AG04449 (cell line): ENCODE measurements at regions not wholly inside any gene's neighbourhood (a gene's known extent, or its start where the extent isn't known, plus 50 kb on each side); places are given as distances from the start of the nearest gene placed in this dataset.

ENCODE experiments used
- CTCF ChIA-PET: fragments of 350-600 bp; formaldehyde crosslinking; extraction: SDS; loops from one replicate; lab custom pipeline; 2021; ENCODE audit warnings: antibody characterized with exemption; lab: Yijun Ruan, JAX
- POLR2A ChIA-PET: fragments of 400-600, 350-600 bp; formaldehyde crosslinking; extraction: SDS; loops from one replicate; lab custom pipeline; 2020; ENCODE audit warnings: antibody characterized with exemption, inconsistent platforms; lab: Yijun Ruan, JAX
- DNase-seq: peaks from one replicate; pipeline ENCODE4 v3.0.0-alpha.2; 2010; ENCODE audit warnings: low read depth, low spot score
- H3K4me3 ChIP-seq: 2 replicates; pipeline ENCODE4 v1.5.1; 2011; ENCODE audit warnings: low read depth, mild to moderate bottlenecking, control low read depth, low read length
- TF ChIP-seq, protein P1 (sequence below): IDR thresholded peaks from one replicate; pipeline ENCODE4 v1.5.1; 2011; ENCODE audit warnings: mild to moderate bottlenecking, moderate library complexity, low read length, control low read depth, inconsistent platforms; ENCODE audit not compliant: insufficient read depth; ENCODE audit errors: missing control alignments

- no peak overlapping the region for H3K4me3 ChIP-seq
- no peak for DNase-seq
- ChIA-PET POLR2A (no interaction called here), CTCF (interaction anchor here (5.1 kb wide), 1 partner anchor 29 kb away, joined by 21 read pairs; no protein-coding TSS in a partner anchor)
- TF ChIP-seq, protein P1, sequence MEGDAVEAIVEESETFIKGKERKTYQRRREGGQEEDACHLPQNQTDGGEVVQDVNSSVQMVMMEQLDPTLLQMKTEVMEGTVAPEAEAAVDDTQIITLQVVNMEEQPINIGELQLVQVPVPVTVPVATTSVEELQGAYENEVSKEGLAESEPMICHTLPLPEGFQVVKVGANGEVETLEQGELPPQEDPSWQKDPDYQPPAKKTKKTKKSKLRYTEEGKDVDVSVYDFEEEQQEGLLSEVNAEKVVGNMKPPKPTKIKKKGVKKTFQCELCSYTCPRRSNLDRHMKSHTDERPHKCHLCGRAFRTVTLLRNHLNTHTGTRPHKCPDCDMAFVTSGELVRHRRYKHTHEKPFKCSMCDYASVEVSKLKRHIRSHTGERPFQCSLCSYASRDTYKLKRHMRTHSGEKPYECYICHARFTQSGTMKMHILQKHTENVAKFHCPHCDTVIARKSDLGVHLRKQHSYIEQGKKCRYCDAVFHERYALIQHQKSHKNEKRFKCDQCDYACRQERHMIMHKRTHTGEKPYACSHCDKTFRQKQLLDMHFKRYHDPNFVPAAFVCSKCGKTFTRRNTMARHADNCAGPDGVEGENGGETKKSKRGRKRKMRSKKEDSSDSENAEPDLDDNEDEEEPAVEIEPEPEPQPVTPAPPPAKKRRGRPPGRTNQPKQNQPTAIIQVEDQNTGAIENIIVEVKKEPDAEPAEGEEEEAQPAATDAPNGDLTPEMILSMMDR: no peak
Measured at GRCh38 chr18:63046375-63046774, 273.2 kb downstream of the BCL2 start.

DNA sequence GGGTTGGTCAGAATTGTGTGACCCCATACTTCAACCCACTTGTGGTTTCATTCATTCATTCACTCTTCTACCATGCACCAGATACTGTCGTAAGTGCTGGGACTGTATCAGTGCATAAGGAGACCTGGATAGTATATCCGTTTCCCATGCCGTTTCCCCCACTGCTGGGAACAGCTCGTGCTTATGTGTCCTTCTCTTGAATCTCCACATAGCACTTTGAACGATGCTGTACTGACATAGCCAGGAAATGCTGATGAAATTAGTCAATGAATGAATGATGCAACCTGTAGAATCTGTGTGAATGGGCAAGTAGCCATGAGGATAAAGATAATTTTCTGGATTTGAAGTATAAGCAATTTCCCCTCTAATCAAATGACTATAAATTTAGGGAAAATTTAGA is 276.1 kb downstream of the BCL2 start:
- DNase-seq: no peak
- H3K4me3 ChIP-seq: no peak overlapping the region
- CTCF ChIA-PET: interaction anchor here (5.1 kb wide), 1 partner anchor 26 kb away, joined by 21 read pairs; no protein-coding TSS in a partner anchor
- TF ChIP-seq, protein P1: no peak
- POLR2A ChIA-PET: no interaction called here

DNA sequence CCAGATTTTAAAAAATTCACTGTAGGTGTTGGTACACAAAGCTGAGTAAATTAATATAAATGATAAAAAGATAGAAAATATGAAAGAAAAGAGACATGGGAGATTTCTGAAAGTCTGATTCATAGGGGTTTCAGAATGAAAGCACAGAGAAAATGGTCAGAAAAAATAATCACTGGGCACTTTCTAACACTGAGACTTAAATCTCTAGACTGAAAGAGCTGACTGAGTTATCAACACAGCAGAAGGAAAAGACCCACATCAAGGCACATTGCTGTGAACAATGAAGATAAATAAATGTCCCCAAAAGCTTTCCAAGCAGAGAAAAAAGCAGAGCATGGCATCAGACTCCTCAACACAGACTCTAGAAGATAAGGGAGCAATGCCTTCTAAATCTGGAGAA is 277.2 kb downstream of the BCL2 start:
- no peak for DNase-seq
- no peak overlapping the region for H3K4me3 ChIP-seq
- TF ChIP-seq, protein P1: no peak
- ChIA-PET CTCF (interaction anchor here (0.7 to 5.1 kb wide), 2 partner anchors 25 to 68 kb away, joined by 4 to 21 read pairs; no protein-coding TSS in a partner anchor), POLR2A (no interaction called here)

DNA sequence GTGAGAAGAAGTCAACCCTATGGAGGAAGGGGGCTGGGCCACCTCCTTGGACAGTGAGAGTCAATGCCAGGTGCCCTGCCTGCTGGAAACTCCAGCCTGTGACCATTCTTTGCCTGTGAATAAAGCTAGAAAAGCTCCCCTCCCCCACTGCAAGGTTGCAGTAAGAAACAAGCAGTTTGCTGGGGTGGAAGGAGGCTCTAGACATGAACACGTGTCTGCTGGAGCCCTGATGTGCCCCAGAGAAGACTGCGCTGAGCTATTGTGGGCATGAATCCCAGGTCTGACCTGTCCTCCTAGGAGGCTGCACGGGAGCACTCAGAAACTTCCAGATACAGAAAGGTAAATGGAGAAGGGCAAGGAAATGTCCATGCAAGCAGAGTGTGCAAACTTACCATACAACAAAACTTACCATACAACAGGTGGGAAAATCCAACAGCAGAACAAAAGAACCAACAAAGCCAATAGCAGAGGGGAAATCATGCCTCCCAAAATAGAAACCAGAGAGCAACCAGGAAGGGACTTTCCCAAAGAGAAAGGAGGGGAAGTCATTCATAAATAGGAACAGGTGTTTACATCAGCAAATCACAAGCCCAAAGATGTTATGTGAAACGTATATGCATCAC is 278.7 kb downstream of the BCL2 start:
- TF ChIP-seq, protein P1: no peak
- H3K4me3 ChIP-seq: no peak overlapping the region
- DNase-seq: no peak
- ChIA-PET POLR2A (no interaction called here), CTCF (no interaction called here)

GRCh38 chr18:63037491-63037890 is 282.1 kb downstream of the BCL2 start:
- ChIA-PET POLR2A (no interaction called here), CTCF (no interaction called here)
- H3K4me3 ChIP-seq: no peak overlapping the region
- TF ChIP-seq, protein P1: no peak
- no peak for DNase-seq

- no peak for DNase-seq
- CTCF ChIA-PET: interaction anchor here (0.7 to 2.2 kb wide), 4 partner anchors 9 to 292 kb away, joined by 3 to 13 read pairs (median 4); no protein-coding TSS in a partner anchor
- TF ChIP-seq, protein P1: no peak
- H3K4me3 ChIP-seq: no peak overlapping the region
- POLR2A ChIA-PET: no interaction called here
Measured at GRCh38 chr18:63031375-63031774, 288.2 kb downstream of the BCL2 start.
